Forelimb muscle (tissue), 1 donor: ENCODE measurements at regions not wholly inside any gene's neighbourhood (a gene's known extent, or its start where the extent isn't known, plus 50 kb on each side); places are given as distances from the start of the nearest gene placed in this dataset.

Experiments
- DNase-seq: peaks from one replicate; pipeline ENCODE4 v3.0.0-alpha.2; 2013; ENCODE audit warnings: low read depth

- no peak for DNase-seq
These were observed 207.7 kb upstream of the TPM1 start for GRCh38 chr15:62834686-62835329.

GRCh38 chr15:62835351-62835750 lies 207.2 kb upstream of the TPM1 start:
- no peak for DNase-seq

- DNase-seq, result no peak
These were observed 206.8 kb upstream of the TPM1 start for GRCh38 chr15:62835762-62836161.

- DNase-seq, result no peak
These were observed 201.8 kb upstream of the TPM1 start for GRCh38 chr15:62840526-62841268.

- DNase-seq, result no peak
These were observed 201.3 kb upstream of the TPM1 start for GRCh38 chr15:62841269-62841628.

DNA sequence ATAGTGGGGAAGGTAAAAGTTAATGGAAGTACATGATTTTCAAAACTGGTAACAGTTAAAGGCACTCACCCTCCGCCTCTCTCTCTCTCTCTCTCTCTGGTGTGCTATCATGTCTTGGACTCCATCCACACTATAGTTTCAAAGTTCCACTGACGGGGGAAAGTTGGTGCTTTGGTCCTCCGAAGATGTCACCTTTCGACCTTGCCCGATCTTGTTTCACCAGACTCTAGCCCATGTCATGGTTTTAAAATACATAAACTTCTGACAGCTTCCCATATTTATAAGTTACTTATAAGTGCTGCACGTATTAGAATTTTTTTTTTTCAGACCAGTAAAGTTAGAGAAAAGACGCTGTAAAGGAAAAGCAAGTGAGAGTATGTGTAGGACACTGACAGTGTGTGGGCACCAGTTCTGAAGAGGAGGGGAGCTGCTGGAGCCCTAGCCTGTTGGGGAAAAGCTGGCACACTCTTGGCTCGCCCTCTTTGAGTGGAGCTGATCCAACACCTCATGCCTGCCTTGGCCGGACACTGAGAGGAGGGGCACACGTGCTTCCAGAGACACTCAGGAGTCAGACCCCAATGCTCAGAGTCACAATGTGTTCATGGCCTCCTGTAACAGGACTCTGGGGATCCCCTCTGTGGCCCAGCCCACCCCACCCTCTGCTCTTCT lies 200.5 kb upstream of the TPM1 start:
- DNase-seq, result no peak

- no peak for DNase-seq
These were observed 199.2 kb upstream of the TPM1 start for GRCh38 chr15:62843311-62843710.

DNA sequence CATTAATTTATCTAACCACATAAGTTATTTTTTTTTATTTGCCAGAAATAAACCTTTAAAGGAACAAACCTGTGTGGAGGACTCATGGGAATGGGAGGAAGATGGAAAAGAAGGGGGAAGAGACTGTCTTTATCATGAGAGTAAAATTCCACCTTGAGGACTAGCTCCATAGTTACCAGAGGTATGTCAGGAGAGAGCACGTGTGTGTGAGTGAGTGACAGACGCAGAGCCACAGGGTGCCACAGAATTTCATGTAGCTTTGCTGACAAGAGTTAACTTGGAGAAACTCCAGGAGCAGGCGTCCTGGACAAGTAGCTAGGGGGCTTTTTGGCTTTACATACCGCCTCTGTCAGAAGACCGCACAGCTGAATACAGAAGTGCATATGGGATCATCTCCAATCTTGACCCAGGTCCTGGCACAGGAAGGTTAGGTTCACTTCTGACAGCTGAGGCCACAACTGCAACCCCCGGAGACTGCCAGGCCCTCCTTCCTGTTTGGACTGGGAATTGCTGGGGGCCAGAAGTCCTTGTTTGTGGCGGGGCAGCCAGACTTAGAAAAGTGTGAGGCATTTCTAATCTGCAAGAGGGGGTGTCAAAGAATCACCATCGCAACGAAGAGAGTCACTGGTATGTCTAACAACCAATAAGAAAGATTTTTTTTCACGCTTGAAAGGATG lies 197.8 kb upstream of the TPM1 start:
- DNase-seq, result no peak

GRCh38 chr15:62845241-62846126 lies 197.1 kb upstream of the TPM1 start:
- DNase-seq, result no peak

GRCh38 chr15:62846131-62846804 lies 196.3 kb upstream of the TPM1 start:
- no peak for DNase-seq

- no peak for DNase-seq
These were observed 195.6 kb upstream of the TPM1 start for GRCh38 chr15:62846805-62847495.

- no peak for DNase-seq
These were observed 194.6 kb upstream of the TPM1 start for GRCh38 chr15:62847900-62848489.

- no peak for DNase-seq
These were observed 193.9 kb upstream of the TPM1 start for GRCh38 chr15:62848632-62849050.

GRCh38 chr15:62849316-62850106 lies 193.0 kb upstream of the TPM1 start:
- no peak for DNase-seq

DNA sequence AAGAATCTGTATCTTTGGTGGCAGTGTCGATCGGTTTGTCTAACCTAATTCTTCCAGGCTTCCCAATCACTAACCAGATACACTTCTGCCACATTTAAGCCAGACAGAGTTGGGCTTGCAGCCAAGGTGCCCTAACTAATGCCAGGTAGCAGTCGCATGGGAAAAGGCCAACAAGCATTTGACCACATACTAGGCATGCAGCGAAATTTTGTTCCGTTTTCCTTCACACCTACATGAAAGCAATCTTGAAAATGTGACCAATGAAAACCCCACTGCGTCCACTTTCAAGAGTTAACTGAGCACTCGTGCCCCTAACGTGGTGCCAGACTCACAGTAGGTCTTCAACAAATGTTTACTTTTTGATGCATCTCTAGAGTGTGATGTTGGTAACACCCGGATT lies 192.2 kb upstream of the TPM1 start:
- DNase-seq, result no peak

DNA sequence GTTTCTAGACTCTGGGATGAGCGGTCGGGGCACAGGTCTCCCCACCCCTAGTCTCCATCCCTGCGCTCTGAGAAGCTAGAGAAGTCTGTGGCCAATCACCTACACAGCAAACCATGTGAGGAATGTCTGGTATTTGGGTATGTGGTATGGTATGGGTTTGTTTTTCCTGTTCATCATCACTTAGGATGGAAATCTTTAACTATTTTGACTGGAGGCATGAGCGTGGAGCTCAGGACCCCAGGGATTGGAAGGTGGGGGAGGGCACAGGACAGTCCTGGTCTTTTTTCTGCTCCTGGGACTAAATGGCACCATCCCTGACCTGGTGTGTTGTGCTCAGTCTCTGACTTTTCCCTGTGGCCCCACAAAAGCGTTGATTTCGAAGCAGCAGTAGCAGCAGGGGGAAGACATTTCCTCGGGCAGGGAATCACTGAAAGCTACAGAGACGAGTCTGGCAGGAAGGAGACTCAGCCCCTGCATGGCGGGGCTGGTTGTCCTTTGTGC lies 191.7 kb upstream of the TPM1 start:
- no peak for DNase-seq

DNA sequence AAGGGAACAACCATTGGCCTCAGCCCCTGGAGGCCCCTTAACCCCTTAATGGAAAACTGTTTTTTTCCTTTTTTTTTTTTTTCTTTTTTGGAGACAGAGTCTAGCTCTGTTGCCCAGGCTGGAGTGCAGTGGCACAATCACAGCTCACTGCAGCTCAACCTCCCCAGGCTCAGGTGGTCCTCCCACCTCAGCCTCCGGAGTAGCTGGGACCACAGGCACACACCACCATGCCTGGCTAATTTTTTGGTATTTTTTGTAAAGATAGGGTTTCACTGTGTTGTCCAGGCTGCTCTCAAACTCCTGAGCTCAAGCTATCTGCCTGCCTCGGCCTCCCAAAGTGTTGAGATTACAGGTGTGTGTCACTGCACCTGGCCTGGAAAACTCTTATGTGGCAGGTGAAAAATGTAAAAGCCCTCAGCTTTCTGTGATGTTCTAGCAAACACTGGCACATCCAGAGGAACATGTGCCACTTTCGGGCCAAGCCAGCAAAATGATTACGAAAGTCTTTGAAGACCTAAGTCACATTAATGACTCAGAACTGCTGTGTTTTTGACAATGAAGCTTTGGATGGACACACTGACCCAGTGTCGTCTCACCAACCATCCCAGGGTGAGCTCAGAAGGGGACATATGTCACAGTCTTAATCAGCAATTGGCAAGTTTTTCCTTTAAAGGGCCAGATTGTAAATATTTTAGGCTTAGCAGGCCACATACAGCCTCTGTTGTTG lies 189.3 kb upstream of the TPM1 start:
- DNase-seq, result no peak

GRCh38 chr15:62853841-62854225 lies 188.7 kb upstream of the TPM1 start:
- DNase-seq, result no peak
